ENCODE measurements at regions not wholly inside any gene's neighbourhood (a gene's known extent, or its start where the extent isn't known, plus 50 kb on each side); places are given as distances from the start of the nearest gene placed in this dataset.

DNA sequence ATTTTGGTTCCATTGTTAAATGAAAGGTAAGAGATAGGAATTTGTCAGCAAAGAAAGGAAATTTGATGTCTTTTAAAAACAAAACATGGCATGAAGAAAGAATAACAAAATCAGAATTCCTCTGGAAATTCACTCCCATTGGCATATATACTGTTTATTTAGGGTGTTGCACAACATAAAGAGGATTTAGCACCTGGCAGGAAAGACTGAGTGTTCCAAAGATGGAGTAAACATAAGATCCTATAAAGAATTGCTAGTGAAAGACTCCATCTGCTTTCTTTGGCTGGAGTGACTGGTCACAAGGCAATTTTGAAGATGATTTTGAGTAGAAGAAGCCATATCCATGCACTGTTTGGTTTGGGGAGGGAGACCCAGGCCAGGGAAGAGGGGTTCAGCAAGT, 62.4 kb downstream of the CD24 start:
- Histone ChIP-seq H3K79me1 (replicated peaks; ENCODE audit: low read length, poor library complexity, severe bottlenecking) (no peaks in the 10 kb centered on the region), H3K9ac (ENCODE audit: low read length) (no peak overlapping the region), H3K27me3 (ENCODE audit: control insufficient read depth in 1 of 2, insufficient read depth in 1 of 2, low read length in 2 of 2) (no peaks in the 10 kb centered on the region), H4K8ac (ENCODE audit: low read length) (no peak overlapping the region), H2AFZ (ENCODE audit: low read depth, low read length) (no peak overlapping the region), H3K4ac (ENCODE audit: low read depth in 1 of 2, low read length in 2 of 2) (no peak overlapping the region), H2BK5ac (ENCODE audit: low read depth, low read length, poor library complexity, severe bottlenecking) (no peak overlapping the region), H4K91ac (ENCODE audit: low read length) (no peak overlapping the region), H2AK5ac (ENCODE audit: low read length, severe bottlenecking) (no peak overlapping the region), H3K14ac (ENCODE audit: low read length in 2 of 2) (no peak overlapping the region), H2BK15ac (ENCODE audit: low read depth, poor library complexity, severe bottlenecking) (no peak overlapping the region), H3K23ac (ENCODE audit: low read length in 2 of 2) (no peak overlapping the region), H3K9me3 (ENCODE audit: control insufficient read depth, low read length) (no peaks in the 10 kb centered on the region), H3K18ac (ENCODE audit: low read depth in 1 of 2, low read length in 2 of 2) (no peak overlapping the region), H3K27ac (ENCODE audit: low read length, poor library complexity, severe bottlenecking) (no peak overlapping the region), H3K4me3 (ENCODE audit: insufficient read depth in 1 of 2, low read depth in 1 of 2, low read length in 2 of 2) (no peak overlapping the region), H3K36me3 (ENCODE audit: control insufficient read depth in 1 of 2, insufficient read depth in 2 of 2, low read depth in 1 of 2, low read length in 2 of 2) (no peaks in the 10 kb centered on the region), H3K4me1 (ENCODE audit: control insufficient read depth, insufficient read depth, low read depth, low read length) (no peaks in the 10 kb centered on the region), H2BK12ac (ENCODE audit: low read length in 2 of 2) (no peak overlapping the region), H3K4me2 (ENCODE audit: low read length, poor library complexity, severe bottlenecking) (no peak overlapping the region), H2BK120ac (ENCODE audit: low read depth, low read length) (no peak overlapping the region)
- no peak for DNase-seq

DNA sequence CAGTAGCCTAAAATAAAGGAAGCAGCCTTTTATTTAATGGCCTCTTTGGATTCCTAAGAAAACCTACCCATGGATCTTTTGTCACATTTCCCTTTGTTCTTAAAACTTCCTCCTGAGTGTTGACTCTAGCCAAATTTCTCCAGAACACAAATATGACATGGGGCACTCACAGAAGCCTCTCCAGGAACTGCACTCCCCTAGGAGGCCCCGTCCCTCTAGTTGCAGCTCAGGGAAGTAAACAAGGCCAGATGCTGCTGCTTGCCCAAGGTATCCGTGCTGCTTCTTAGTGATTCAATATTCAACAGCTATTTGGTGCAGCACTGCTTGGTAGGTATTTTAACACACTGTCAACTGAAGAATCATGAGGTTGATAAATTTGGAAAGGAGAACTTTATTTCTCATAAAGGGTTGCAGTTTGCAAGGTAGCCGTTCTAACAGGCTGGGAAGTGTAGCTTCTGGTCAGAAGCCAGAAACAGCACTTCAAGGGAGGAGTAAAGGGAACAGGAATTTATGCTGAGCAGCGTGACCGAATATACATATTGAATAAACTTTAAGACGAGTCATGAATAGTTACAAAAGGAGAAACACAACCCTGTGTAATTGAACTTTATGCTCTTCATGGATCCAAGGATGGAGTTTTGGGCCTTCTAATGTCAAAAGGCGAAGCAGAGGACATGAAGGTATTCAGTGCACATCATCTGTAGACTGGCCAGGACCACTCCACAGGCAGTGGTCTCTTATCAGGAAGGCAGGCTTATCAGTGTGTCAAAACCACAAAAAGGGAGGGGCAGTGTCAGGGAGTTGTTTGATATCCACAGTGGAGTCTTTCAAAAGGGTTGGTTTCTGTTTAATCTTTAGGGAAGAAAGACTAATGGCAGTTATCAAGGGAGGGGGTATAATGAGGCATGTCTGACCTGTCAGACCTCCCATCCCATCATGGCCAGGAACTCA, 63.3 kb downstream of the CD24 start:
- Histone ChIP-seq H3K14ac (ENCODE audit: low read length in 2 of 2) (no peak overlapping the region), H3K79me1 (replicated peaks; ENCODE audit: low read length, poor library complexity, severe bottlenecking) (no peaks in the 10 kb centered on the region), H3K4me3 (ENCODE audit: insufficient read depth in 1 of 2, low read depth in 1 of 2, low read length in 2 of 2) (no peak overlapping the region), H3K9ac (ENCODE audit: low read length) (no peak overlapping the region), H3K23ac (ENCODE audit: low read length in 2 of 2) (no peak overlapping the region), H3K36me3 (ENCODE audit: control insufficient read depth in 1 of 2, insufficient read depth in 2 of 2, low read depth in 1 of 2, low read length in 2 of 2) (no peaks in the 10 kb centered on the region), H2BK12ac (ENCODE audit: low read length in 2 of 2) (no peak overlapping the region), H3K9me3 (ENCODE audit: control insufficient read depth, low read length) (no peaks in the 10 kb centered on the region), H3K4me1 (ENCODE audit: control insufficient read depth, insufficient read depth, low read depth, low read length) (no peaks in the 10 kb centered on the region), H2BK120ac (ENCODE audit: low read depth, low read length) (no peak overlapping the region), H3K4me2 (ENCODE audit: low read length, poor library complexity, severe bottlenecking) (no peak overlapping the region), H2BK15ac (ENCODE audit: low read depth, poor library complexity, severe bottlenecking) (no peak overlapping the region), H2AK5ac (ENCODE audit: low read length, severe bottlenecking) (no peak overlapping the region), H4K8ac (ENCODE audit: low read length) (no peak overlapping the region), H4K91ac (ENCODE audit: low read length) (no peak overlapping the region), H3K27ac (ENCODE audit: low read length, poor library complexity, severe bottlenecking) (no peak overlapping the region), H3K18ac (ENCODE audit: low read depth in 1 of 2, low read length in 2 of 2) (no peak overlapping the region), H3K4ac (ENCODE audit: low read depth in 1 of 2, low read length in 2 of 2) (no peak overlapping the region), H3K27me3 (ENCODE audit: control insufficient read depth in 1 of 2, insufficient read depth in 1 of 2, low read length in 2 of 2) (no peaks in the 10 kb centered on the region), H2AFZ (ENCODE audit: low read depth, low read length) (no peak overlapping the region), H2BK5ac (ENCODE audit: low read depth, low read length, poor library complexity, severe bottlenecking) (no peak overlapping the region)
- no peak for DNase-seq
- WGBS: 74% methylated on average over 7 of the region's 7 CpGs

DNA sequence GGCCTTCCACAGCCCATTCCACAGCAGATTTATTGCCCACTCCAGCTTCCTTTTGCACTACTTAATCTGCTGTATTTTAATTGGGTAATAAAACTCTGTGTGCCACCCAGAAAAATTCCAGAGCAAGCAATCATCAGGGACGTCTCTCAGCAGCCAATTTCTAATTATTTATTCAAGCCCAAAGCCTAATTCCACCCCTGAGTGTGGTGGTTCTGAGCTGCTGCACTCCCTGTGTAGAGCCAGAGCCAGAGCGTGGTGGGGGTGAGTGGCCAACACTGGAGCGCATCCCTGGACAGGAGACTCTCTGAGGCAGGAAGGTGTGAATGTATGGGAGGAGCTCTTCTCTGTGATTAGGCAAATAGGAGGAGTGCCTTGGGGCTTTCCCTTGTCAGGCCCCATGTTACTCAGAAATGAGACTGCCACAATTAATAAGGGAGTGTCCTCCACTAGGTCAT, 66.1 kb downstream of the CD24 start:
- no peak overlapping the region for H2AFZ ChIP-seq (ENCODE audit: low read depth, low read length)
- H4K8ac ChIP-seq (ENCODE audit: low read length): no peak overlapping the region
- no peak overlapping the region for H2BK15ac ChIP-seq (ENCODE audit: low read depth, poor library complexity, severe bottlenecking)
- no peak for DNase-seq
- H2BK5ac ChIP-seq (ENCODE audit: low read depth, low read length, poor library complexity, severe bottlenecking): no peak overlapping the region
- H3K9me3 ChIP-seq (ENCODE audit: control insufficient read depth, low read length): no peaks in the 10 kb centered on the region
- no peak overlapping the region for H3K9ac ChIP-seq (ENCODE audit: low read length)
- H2BK120ac ChIP-seq (ENCODE audit: low read depth, low read length): no peak overlapping the region
- no peak overlapping the region for H3K23ac ChIP-seq (ENCODE audit: low read length in 2 of 2)
- H2BK12ac ChIP-seq (ENCODE audit: low read length in 2 of 2): no peak overlapping the region
- no peak overlapping the region for H3K4ac ChIP-seq (ENCODE audit: low read depth in 1 of 2, low read length in 2 of 2)
- no peak overlapping the region for H3K4me2 ChIP-seq (ENCODE audit: low read length, poor library complexity, severe bottlenecking)
- no peak overlapping the region for H3K4me3 ChIP-seq (ENCODE audit: insufficient read depth in 1 of 2, low read depth in 1 of 2, low read length in 2 of 2)
- H3K27me3 ChIP-seq (ENCODE audit: control insufficient read depth in 1 of 2, insufficient read depth in 1 of 2, low read length in 2 of 2): peaks cover 0 to 4% of the 10 kb centered on the region in 2 experiments
- 41% methylated on average over 3 of the region's 3 CpGs for WGBS
- no peak overlapping the region for H3K18ac ChIP-seq (ENCODE audit: low read depth in 1 of 2, low read length in 2 of 2)
- no peak overlapping the region for H3K14ac ChIP-seq (ENCODE audit: low read length in 2 of 2)
- H3K4me1 ChIP-seq (ENCODE audit: control insufficient read depth, insufficient read depth, low read depth, low read length): no peaks in the 10 kb centered on the region
- H3K36me3 ChIP-seq (ENCODE audit: control insufficient read depth in 1 of 2, insufficient read depth in 2 of 2, low read depth in 1 of 2, low read length in 2 of 2): no peaks in the 10 kb centered on the region
- no peak overlapping the region for H3K27ac ChIP-seq (ENCODE audit: low read length, poor library complexity, severe bottlenecking)
- no peaks in the 10 kb centered on the region for H3K79me1 ChIP-seq (replicated peaks; ENCODE audit: low read length, poor library complexity, severe bottlenecking)
- H2AK5ac ChIP-seq (ENCODE audit: low read length, severe bottlenecking): no peak overlapping the region
- no peak overlapping the region for H4K91ac ChIP-seq (ENCODE audit: low read length)

DNA sequence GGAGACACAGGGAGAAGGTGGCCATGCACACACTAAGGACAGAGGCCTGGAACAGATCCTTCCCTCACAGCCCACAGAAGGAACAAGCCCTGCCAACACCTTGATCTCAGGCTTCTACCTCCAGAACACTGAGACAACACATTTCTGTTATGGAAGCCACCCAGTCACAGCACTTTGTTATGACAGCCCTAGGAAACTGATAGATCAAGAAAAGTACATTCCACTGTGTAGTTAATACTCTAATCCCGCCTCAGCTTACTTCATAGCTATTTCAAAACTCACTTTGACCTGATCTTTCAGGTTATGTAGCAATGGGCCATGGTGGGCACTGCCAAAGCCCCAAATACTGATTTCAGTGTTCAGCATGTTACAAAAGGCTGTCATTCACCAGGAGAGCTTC, 66.8 kb downstream of the CD24 start:
- H3K14ac ChIP-seq (ENCODE audit: low read length in 2 of 2): no peak overlapping the region
- 36% methylated on average over 1 of the region's 1 CpG for WGBS

More for the DNA sequence above, 66.8 kb downstream of the CD24 start:
- Histone ChIP-seq H3K9ac (ENCODE audit: low read length) (no peak overlapping the region), H3K27ac (ENCODE audit: low read length, poor library complexity, severe bottlenecking) (no peak overlapping the region), H3K9me3 (ENCODE audit: control insufficient read depth, low read length) (no peaks in the 10 kb centered on the region), H3K4me3 (ENCODE audit: insufficient read depth in 1 of 2, low read depth in 1 of 2, low read length in 2 of 2) (no peak overlapping the region), H2AK5ac (ENCODE audit: low read length, severe bottlenecking) (no peak overlapping the region), H2BK15ac (ENCODE audit: low read depth, poor library complexity, severe bottlenecking) (no peak overlapping the region), H3K4me2 (ENCODE audit: low read length, poor library complexity, severe bottlenecking) (no peak overlapping the region), H2BK120ac (ENCODE audit: low read depth, low read length) (no peak overlapping the region), H2BK12ac (ENCODE audit: low read length in 2 of 2) (no peak overlapping the region), H4K8ac (ENCODE audit: low read length) (no peak overlapping the region), H3K4ac (ENCODE audit: low read depth in 1 of 2, low read length in 2 of 2) (no peak overlapping the region), H3K27me3 (ENCODE audit: control insufficient read depth in 1 of 2, insufficient read depth in 1 of 2, low read length in 2 of 2) (peaks cover 0 to 4% of the 10 kb centered on the region in 2 experiments), H3K36me3 (ENCODE audit: control insufficient read depth in 1 of 2, insufficient read depth in 2 of 2, low read depth in 1 of 2, low read length in 2 of 2) (no peaks in the 10 kb centered on the region), H3K4me1 (ENCODE audit: control insufficient read depth, insufficient read depth, low read depth, low read length) (no peaks in the 10 kb centered on the region), H3K23ac (ENCODE audit: low read length in 2 of 2) (no peak overlapping the region), H3K79me1 (replicated peaks; ENCODE audit: low read length, poor library complexity, severe bottlenecking) (no peaks in the 10 kb centered on the region), H4K91ac (ENCODE audit: low read length) (no peak overlapping the region), H2BK5ac (ENCODE audit: low read depth, low read length, poor library complexity, severe bottlenecking) (no peak overlapping the region), H2AFZ (ENCODE audit: low read depth, low read length) (no peak overlapping the region), H3K18ac (ENCODE audit: low read depth in 1 of 2, low read length in 2 of 2) (no peak overlapping the region)
- no peak for DNase-seq
